ENCODE measurements at regions not wholly inside any gene's neighbourhood (a gene's known extent, or its start where the extent isn't known, plus 50 kb on each side); places are given as distances from the start of the nearest gene placed in this dataset.

DNA sequence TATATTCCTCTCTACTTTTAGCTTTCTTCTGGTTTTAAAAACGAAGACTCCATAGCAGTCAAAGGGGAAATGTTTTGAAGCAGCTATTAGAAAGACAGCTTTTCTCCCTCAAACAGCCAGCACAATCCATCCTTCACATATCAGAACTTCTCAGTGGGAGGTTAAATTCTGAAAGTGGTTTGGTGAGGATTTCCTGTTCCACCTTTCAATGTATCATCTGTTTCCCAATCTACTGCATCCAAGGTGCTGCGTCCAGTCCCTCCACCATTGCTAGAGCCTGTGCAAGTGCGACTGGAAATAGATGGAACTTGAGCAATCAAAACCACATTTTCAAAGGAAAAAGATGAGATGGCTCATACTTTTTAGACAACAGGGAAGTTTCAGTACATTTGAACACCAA, 508.3 kb upstream of the ARID1B start:
- H3K9me3 Mint-ChIP-seq, result peaks cover 6% of the 10 kb centered on the region
- no peak overlapping the region for H3K4me3 Mint-ChIP-seq

GRCh38 chr6:156262014-156262413, 515.2 kb upstream of the ARID1B start:
- no peaks in the 10 kb centered on the region for H3K9me3 Mint-ChIP-seq

More for the DNA sequence above, 508.3 kb upstream of the ARID1B start:
- H3K27ac Mint-ChIP-seq, result no peak overlapping the region
- peaks cover 6% of the 10 kb centered on the region for H3K27me3 Mint-ChIP-seq (ENCODE audit: low read depth)
- TF ChIP-seq, protein P1, sequence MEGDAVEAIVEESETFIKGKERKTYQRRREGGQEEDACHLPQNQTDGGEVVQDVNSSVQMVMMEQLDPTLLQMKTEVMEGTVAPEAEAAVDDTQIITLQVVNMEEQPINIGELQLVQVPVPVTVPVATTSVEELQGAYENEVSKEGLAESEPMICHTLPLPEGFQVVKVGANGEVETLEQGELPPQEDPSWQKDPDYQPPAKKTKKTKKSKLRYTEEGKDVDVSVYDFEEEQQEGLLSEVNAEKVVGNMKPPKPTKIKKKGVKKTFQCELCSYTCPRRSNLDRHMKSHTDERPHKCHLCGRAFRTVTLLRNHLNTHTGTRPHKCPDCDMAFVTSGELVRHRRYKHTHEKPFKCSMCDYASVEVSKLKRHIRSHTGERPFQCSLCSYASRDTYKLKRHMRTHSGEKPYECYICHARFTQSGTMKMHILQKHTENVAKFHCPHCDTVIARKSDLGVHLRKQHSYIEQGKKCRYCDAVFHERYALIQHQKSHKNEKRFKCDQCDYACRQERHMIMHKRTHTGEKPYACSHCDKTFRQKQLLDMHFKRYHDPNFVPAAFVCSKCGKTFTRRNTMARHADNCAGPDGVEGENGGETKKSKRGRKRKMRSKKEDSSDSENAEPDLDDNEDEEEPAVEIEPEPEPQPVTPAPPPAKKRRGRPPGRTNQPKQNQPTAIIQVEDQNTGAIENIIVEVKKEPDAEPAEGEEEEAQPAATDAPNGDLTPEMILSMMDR (IDR thresholded peaks at IDR 0.05; ENCODE audit: unreplicated experiment in 3 of 3), result no peak
- no peaks in the 10 kb centered on the region for H3K36me3 Mint-ChIP-seq (ENCODE audit: low read depth)
- no peaks in the 10 kb centered on the region for H3K4me1 Mint-ChIP-seq

GRCh38 chr6:156260815-156261214, 516.4 kb upstream of the ARID1B start:
- no peaks in the 10 kb centered on the region for H3K9me3 Mint-ChIP-seq
- no peaks in the 10 kb centered on the region for H3K36me3 Mint-ChIP-seq (ENCODE audit: low read depth)
- H3K27me3 Mint-ChIP-seq (ENCODE audit: low read depth), result peaks cover 3% of the 10 kb centered on the region
- no peak overlapping the region for H3K27ac Mint-ChIP-seq
- TF ChIP-seq, protein P1 (IDR thresholded peaks at IDR 0.05; ENCODE audit: unreplicated experiment in 3 of 3), result no peak
- no peaks in the 10 kb centered on the region for H3K4me1 Mint-ChIP-seq
- H3K4me3 Mint-ChIP-seq, result no peak overlapping the region

More at GRCh38 chr6:156262014-156262413, 515.2 kb upstream of the ARID1B start:
- Mint-ChIP-seq H3K27me3 (ENCODE audit: low read depth) (peaks cover 9% of the 10 kb centered on the region), H3K4me3 (no peak overlapping the region), H3K4me1 (no peaks in the 10 kb centered on the region), H3K27ac (no peak overlapping the region), H3K36me3 (ENCODE audit: low read depth) (no peaks in the 10 kb centered on the region)
- TF ChIP-seq, protein P1 (IDR thresholded peaks at IDR 0.05; ENCODE audit: unreplicated experiment in 3 of 3), result no peak

- peaks cover 7% of the 10 kb centered on the region for H3K4me1 Mint-ChIP-seq
- H3K4me3 Mint-ChIP-seq, result no peak overlapping the region
- H3K36me3 Mint-ChIP-seq (ENCODE audit: low read depth), result no peaks in the 10 kb centered on the region
- no peaks in the 10 kb centered on the region for H3K9me3 Mint-ChIP-seq
- H3K27ac Mint-ChIP-seq, result no peak overlapping the region
- peaks cover 3% of the 10 kb centered on the region for H3K27me3 Mint-ChIP-seq (ENCODE audit: low read depth)
- TF ChIP-seq, protein P1 (IDR thresholded peaks at IDR 0.05; ENCODE audit: unreplicated experiment in 3 of 3), result no peak
Measured at GRCh38 chr6:156258981-156259380, 518.2 kb upstream of the ARID1B start.

DNA sequence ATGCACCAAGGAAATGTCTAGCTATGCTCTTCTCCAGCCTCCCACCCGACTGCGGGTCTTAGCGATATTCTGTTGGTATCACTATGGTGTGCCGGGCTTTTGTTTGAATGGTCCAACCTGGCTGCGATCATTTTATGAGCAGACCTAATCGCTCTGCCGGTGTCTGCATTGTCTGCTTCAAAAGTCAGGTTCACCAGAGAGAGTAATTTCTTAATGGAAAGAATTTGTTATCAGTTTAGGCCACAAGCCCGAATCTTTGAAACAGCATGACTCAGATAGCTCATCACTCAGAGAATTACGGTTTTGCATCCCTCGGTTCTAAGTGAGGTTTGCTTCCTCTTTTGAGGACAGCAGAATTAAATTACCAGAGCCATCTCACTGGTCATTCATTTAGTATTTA, 521.0 kb upstream of the ARID1B start:
- Mint-ChIP-seq H3K36me3 (ENCODE audit: low read depth) (no peaks in the 10 kb centered on the region), H3K4me3 (no peak overlapping the region), H3K27me3 (ENCODE audit: low read depth) (peaks cover 3% of the 10 kb centered on the region), H3K27ac (no peak overlapping the region), H3K4me1 (peaks cover 7% of the 10 kb centered on the region), H3K9me3 (peaks cover 3% of the 10 kb centered on the region)
- TF ChIP-seq, protein P1 (IDR thresholded peaks at IDR 0.05; ENCODE audit: unreplicated experiment in 3 of 3), result no peak

DNA sequence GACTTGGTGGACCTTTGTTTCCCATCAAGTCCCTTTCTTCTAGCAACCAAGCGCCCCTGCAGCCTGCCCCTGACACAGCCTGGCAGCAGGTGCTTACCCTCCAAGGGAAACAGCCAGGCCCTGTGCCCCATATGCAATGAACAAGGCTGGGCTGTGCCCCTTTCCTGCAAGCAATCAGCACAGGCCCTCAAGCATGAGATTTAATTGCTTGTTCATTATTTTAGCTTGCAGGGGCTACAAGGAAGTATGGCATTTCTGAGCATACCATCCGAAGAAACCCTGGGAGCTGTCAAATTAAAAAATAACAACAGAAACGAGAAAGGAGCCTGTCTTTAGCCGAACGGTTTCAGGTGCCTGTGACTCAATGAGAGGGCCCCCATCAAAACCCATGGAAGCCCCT, 522.9 kb upstream of the ARID1B start:
- Mint-ChIP-seq H3K27ac (no peak overlapping the region), H3K27me3 (ENCODE audit: low read depth) (peaks cover 3% of the 10 kb centered on the region), H3K36me3 (ENCODE audit: low read depth) (no peaks in the 10 kb centered on the region), H3K9me3 (peaks cover 3% of the 10 kb centered on the region), H3K4me1 (peaks cover 7% of the 10 kb centered on the region), H3K4me3 (no peak overlapping the region)
- TF ChIP-seq, protein P1 (IDR thresholded peaks at IDR 0.05; ENCODE audit: unreplicated experiment in 3 of 3), result no peak
